Peyer's patch (tissue), 4 donors: ENCODE measurements at regions not wholly inside any gene's neighbourhood (a gene's known extent, or its start where the extent isn't known, plus 50 kb on each side); places are given as distances from the start of the nearest gene placed in this dataset.

Source experiments
- CTCF ChIP-seq, 6 experiments: fragments of 450-650 bp in 4 of 6; fragments of 200-600 bp in 2 of 6; sonication (generic) in 1 of 6; IDR thresholded peaks; one replicate each; pipeline ENCODE4 v1.5.1; 2017 to 2019; ENCODE audit warnings: antibody characterized with exemption in 6 of 6, mild to moderate bottlenecking in 3 of 6, moderate library complexity in 1 of 6
- POLR2A ChIP-seq, 2 donors: fragments of 450-650 bp; IDR thresholded peaks; one replicate each; pipeline ENCODE4 v1.5.1; 2017; ENCODE audit warnings: antibody characterized with exemption in 2 of 2, mild to moderate bottlenecking in 2 of 2, moderate library complexity in 2 of 2

GRCh38 chr3:101102678-101103296 is 109.6 kb upstream of the ABI3BP start:
- TF ChIP-seq CTCF (IDR thresholded peaks at IDR 0.05) (no peak), POLR2A (IDR thresholded peaks at IDR 0.05) (no peak)
